Panc1 (cell line): ENCODE measurements at regions not wholly inside any gene's neighbourhood (a gene's known extent, or its start where the extent isn't known, plus 50 kb on each side); places are given as distances from the start of the nearest gene placed in this dataset.

ENCODE experiments used
- ATAC-seq: fragments of 200-7000 bp; cut with Tn5 transposase; 2 replicates; pipeline ENCODE4 v1.9.1; 2020; ENCODE audit warnings: mild to moderate bottlenecking, moderate library complexity
- BruUV-seq: library from RNA; stranded (reverse); fragments of 400-500 nt; replicated peaks from 2 replicates; lab custom pipeline; 2021; lab: Mats Ljungman, UMichigan
- CTCF ChIA-PET: fragments of 300-600 bp; sonication (Branson Sonifier 250); formaldehyde crosslinking; loops from one replicate; lab custom pipeline; 2022; ENCODE audit warnings: antibody characterized with exemption; lab: Charles Lee
- POLR2A ChIA-PET: fragments of 300-600 bp; sonication (Branson Sonifier 250); formaldehyde crosslinking; loops from one replicate; lab custom pipeline; 2022; ENCODE audit warnings: antibody characterized with exemption; lab: Charles Lee
- DNase-seq: peaks from one replicate; pipeline ENCODE4 v3.0.0-alpha.2; 2010; ENCODE audit warnings: low read depth, low spot score
- H3K27ac ChIP-seq: 2 replicates; pipeline ENCODE4 v1.5.1; 2011; ENCODE audit warnings: mild to moderate bottlenecking, low read length, inconsistent platforms
- H3K27me3 ChIP-seq: fragments of 200-500 bp; sonication (Bioruptor generic); 2 replicates; pipeline ENCODE4 v1.6.0; 2014; ENCODE audit warnings: low read length, inconsistent platforms; ENCODE audit not compliant: control insufficient read depth, insufficient read depth
- H3K36me3 ChIP-seq: fragments of 200-500 bp; sonication (Bioruptor generic); 2 replicates; pipeline ENCODE4 v1.5.1; 2014; ENCODE audit warnings: inconsistent platforms, mild to moderate bottlenecking, low read length, moderate library complexity; ENCODE audit not compliant: control insufficient read depth, insufficient read depth
- H3K4me1 ChIP-seq: 2 replicates; pipeline ENCODE4 v1.5.1; 2011; ENCODE audit warnings: inconsistent platforms, mild to moderate bottlenecking, low read length, moderate library complexity; ENCODE audit not compliant: control insufficient read depth, insufficient read depth
- H3K4me3 ChIP-seq, 2 experiments: 2 replicates each; pipeline ENCODE4 v1.5.1; 2011 to 2012; ENCODE audit warnings: low read depth in 2 of 2, low read length in 2 of 2, mild to moderate bottlenecking in 2 of 2, inconsistent platforms in 1 of 2, moderate library complexity in 1 of 2
- H3K9me3 ChIP-seq: fragments of 200-500 bp; sonication (Bioruptor generic); 2 replicates; pipeline ENCODE4 v1.5.1; 2014; ENCODE audit warnings: low read depth, mild to moderate bottlenecking, inconsistent platforms, low read length, moderate library complexity; ENCODE audit not compliant: control insufficient read depth, insufficient read depth
- POLR2AphosphoS5 ChIP-seq: IDR thresholded peaks from 2 replicates; pipeline ENCODE4 v1.6.1; 2012; ENCODE audit warnings: mild to moderate bottlenecking, low read depth, low read length, moderate library complexity
- REST ChIP-seq, 2 experiments: IDR thresholded peaks; 2 replicates each; pipeline ENCODE4 v1.6.1; 2011 to 2012; ENCODE audit warnings: low read depth in 2 of 2, control low read depth in 1 of 2, low read length in 1 of 2, mild to moderate bottlenecking in 1 of 2, moderate library complexity in 1 of 2; ENCODE audit not compliant: insufficient read depth in 1 of 2
- SIN3A ChIP-seq: IDR thresholded peaks from 2 replicates; pipeline ENCODE4 v1.6.1; 2012; ENCODE audit warnings: low read depth, mild to moderate bottlenecking, low read length, moderate library complexity, borderline replicate concordance; ENCODE audit not compliant: insufficient read depth
- TCF7L2 ChIP-seq: IDR thresholded peaks from 2 replicates; pipeline ENCODE4 v1.6.1; 2011; ENCODE audit warnings: mild to moderate bottlenecking, low read depth, low read length, inconsistent platforms
- in situ Hi-C: cut with HindIII; loops from 2 replicates; pipeline ENCODE4 v1.10.0; 2016; ENCODE audit warnings: low sequenced_read_pairs, low pct_unique_long_range_greater_than_20kb
- intact Hi-C: fragments of 100-400 bp; cut with micrococcal nuclease; formaldehyde crosslinking; loops from one replicate; pipeline ENCODE4 v1.10.0; 2022; ENCODE audit not compliant: unreplicated experiment
- TF ChIP-seq, protein P1 (sequence below): fragments of 450-650 bp; IDR thresholded peaks from 2 replicates; pipeline ENCODE4 v1.5.1; 2017; ENCODE audit warnings: mild to moderate bottlenecking

DNA sequence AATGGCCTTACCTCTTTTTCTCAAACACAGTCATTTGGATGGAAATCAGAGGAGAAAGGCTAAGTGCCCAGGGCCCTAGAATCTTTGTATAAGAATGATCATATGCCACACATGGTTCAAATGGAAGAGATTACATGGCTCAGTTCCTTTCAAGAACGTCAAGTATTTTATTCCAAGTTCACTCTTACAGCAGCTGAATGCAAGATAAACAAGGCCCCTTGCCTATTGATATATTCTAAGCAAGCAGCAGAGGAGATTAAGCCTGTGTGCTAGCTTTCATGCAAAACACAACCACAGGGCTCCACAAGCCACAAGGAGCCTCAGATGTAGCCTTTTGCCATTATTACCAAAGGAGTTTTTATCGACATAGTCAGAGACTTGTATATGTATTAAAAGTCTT is 55.3 kb upstream of the SLCO6A1 start:
- intact Hi-C loops: no loop called here
- ATAC-seq: no peak

GRCh38 chr5:102554728-102555127 is 55.9 kb upstream of the SLCO6A1 start:
- no peak for ATAC-seq
- CTCF ChIA-PET: no interaction called here
- BruUV-seq: no TSS peak

More for the DNA sequence above, 55.3 kb upstream of the SLCO6A1 start:
- Histone ChIP-seq H3K27me3 (no peaks in the 10 kb centered on the region), H3K4me1 (no peaks in the 10 kb centered on the region), H3K9me3 (no peaks in the 10 kb centered on the region), H3K27ac (no peak overlapping the region), H3K36me3 (no peaks in the 10 kb centered on the region; the same call in 1 of the 2 replicates), H3K4me3 (no peak overlapping the region)
- CTCF ChIA-PET: no interaction called here
- no peak for DNase-seq
- in situ Hi-C loops: no loop called here
- TF ChIP-seq, protein P1, sequence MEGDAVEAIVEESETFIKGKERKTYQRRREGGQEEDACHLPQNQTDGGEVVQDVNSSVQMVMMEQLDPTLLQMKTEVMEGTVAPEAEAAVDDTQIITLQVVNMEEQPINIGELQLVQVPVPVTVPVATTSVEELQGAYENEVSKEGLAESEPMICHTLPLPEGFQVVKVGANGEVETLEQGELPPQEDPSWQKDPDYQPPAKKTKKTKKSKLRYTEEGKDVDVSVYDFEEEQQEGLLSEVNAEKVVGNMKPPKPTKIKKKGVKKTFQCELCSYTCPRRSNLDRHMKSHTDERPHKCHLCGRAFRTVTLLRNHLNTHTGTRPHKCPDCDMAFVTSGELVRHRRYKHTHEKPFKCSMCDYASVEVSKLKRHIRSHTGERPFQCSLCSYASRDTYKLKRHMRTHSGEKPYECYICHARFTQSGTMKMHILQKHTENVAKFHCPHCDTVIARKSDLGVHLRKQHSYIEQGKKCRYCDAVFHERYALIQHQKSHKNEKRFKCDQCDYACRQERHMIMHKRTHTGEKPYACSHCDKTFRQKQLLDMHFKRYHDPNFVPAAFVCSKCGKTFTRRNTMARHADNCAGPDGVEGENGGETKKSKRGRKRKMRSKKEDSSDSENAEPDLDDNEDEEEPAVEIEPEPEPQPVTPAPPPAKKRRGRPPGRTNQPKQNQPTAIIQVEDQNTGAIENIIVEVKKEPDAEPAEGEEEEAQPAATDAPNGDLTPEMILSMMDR: no peak
- TF ChIP-seq REST (IDR thresholded peaks at IDR 0.05; ENCODE audit: insufficient read depth in 1 of 2, low read depth in 2 of 2, low read length in 1 of 2): no peak
- no peak for TF ChIP-seq POLR2AphosphoS5
- TF ChIP-seq SIN3A: no peak
- no peak for TF ChIP-seq TCF7L2
- POLR2A ChIA-PET: no interaction called here
- BruUV-seq: no TSS peak

More at GRCh38 chr5:102554728-102555127, 55.9 kb upstream of the SLCO6A1 start:
- in situ Hi-C loops: no loop called here
- Histone ChIP-seq H3K4me3 (no peak overlapping the region), H3K4me1 (no peaks in the 10 kb centered on the region), H3K36me3 (no peaks in the 10 kb centered on the region; the same call in 1 of the 2 replicates), H3K9me3 (no peaks in the 10 kb centered on the region), H3K27me3 (no peaks in the 10 kb centered on the region), H3K27ac (no peak overlapping the region)
- no peak for DNase-seq
- intact Hi-C loops: no loop called here
- TF ChIP-seq, protein P1: no peak
- TF ChIP-seq REST (IDR thresholded peaks at IDR 0.05; ENCODE audit: insufficient read depth in 1 of 2, low read depth in 2 of 2, low read length in 1 of 2) (no peak), TCF7L2 (no peak), POLR2AphosphoS5 (no peak), SIN3A (no peak)
- POLR2A ChIA-PET: no interaction called here
